ENCODE measurements at regions not wholly inside any gene's neighbourhood (a gene's known extent, or its start where the extent isn't known, plus 50 kb on each side); places are given as distances from the start of the nearest gene placed in this dataset.

DNA sequence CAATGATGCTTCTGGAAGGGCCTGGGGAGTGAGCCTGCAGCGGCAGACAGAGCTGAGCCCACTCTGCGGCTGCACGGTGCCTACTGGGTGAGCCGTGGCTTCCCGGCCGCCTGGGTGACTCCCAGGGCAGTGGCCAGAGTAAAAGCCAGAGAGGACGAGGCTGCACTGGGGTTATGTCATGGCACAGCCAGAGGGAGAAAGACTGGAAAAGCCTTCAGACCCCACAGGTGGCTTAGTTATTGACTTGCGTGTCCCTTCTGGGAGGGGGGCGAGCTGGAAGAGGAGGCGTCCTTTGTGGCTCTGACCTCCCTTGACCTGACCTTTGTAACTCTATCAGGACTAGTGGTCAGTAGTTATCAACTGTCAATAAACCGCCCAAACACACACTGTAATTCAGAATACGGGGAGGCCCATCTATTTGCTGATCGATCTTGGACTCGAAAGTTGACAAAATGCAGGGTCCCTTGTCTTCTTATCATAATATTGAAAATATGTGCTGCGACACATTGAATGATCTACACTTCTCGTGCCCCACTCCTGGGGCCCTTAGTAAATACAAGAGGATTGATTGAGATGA is 385.9 kb upstream of the ZFHX3 start:
- CTCF ChIA-PET = no interaction called here
- POLR2A ChIA-PET = no interaction called here
- Mint-ChIP-seq H3K36me3 (ENCODE audit: low read depth) (no peaks in the 10 kb centered on the region), H3K4me3 (no peak overlapping the region), H3K27ac (no peak overlapping the region), H3K4me1 (ENCODE audit: low read depth) (no peaks in the 10 kb centered on the region), H3K27me3 (ENCODE audit: low read depth) (no peaks in the 10 kb centered on the region), H3K9me3 (ENCODE audit: insufficient read depth) (no peaks in the 10 kb centered on the region)
- ATAC-seq = no peak
- no peak for DNase-seq

GRCh38 chr16:73432850-73433730 is 385.2 kb upstream of the ZFHX3 start:
- no peak for ATAC-seq
- H3K4me3 Mint-ChIP-seq = no peak overlapping the region
- no peak for DNase-seq
- H3K9me3 Mint-ChIP-seq (ENCODE audit: insufficient read depth) = no peaks in the 10 kb centered on the region
- H3K4me1 Mint-ChIP-seq (ENCODE audit: low read depth) = no peaks in the 10 kb centered on the region
- H3K27ac Mint-ChIP-seq = no peak overlapping the region
- H3K27me3 Mint-ChIP-seq (ENCODE audit: low read depth) = no peaks in the 10 kb centered on the region
- CTCF ChIA-PET = no interaction called here
- POLR2A ChIA-PET = no interaction called here
- no peaks in the 10 kb centered on the region for H3K36me3 Mint-ChIP-seq (ENCODE audit: low read depth)

- Mint-ChIP-seq H3K9me3 (ENCODE audit: insufficient read depth) (no peaks in the 10 kb centered on the region), H3K4me3 (no peak overlapping the region), H3K36me3 (ENCODE audit: low read depth) (no peaks in the 10 kb centered on the region), H3K27ac (no peak overlapping the region), H3K27me3 (ENCODE audit: low read depth) (no peaks in the 10 kb centered on the region), H3K4me1 (ENCODE audit: low read depth) (no peaks in the 10 kb centered on the region)
- DNase-seq (no peak), ATAC-seq (no peak)
- POLR2A ChIA-PET = no interaction called here
- CTCF ChIA-PET = no interaction called here
Observed at GRCh38 chr16:73430138-73430537, 382.2 kb upstream of the ZFHX3 start.

GRCh38 chr16:73428121-73428520 is 380.2 kb upstream of the ZFHX3 start:
- Mint-ChIP-seq H3K36me3 (ENCODE audit: low read depth) (no peaks in the 10 kb centered on the region), H3K27ac (no peak overlapping the region), H3K9me3 (ENCODE audit: insufficient read depth) (no peaks in the 10 kb centered on the region), H3K4me1 (ENCODE audit: low read depth) (no peaks in the 10 kb centered on the region), H3K27me3 (ENCODE audit: low read depth) (no peaks in the 10 kb centered on the region), H3K4me3 (no peak overlapping the region)
- POLR2A ChIA-PET = no interaction called here
- DNase-seq (no peak), ATAC-seq (no peak)
- CTCF ChIA-PET = no interaction called here

- Mint-ChIP-seq H3K27ac (no peak overlapping the region), H3K27me3 (ENCODE audit: low read depth) (no peaks in the 10 kb centered on the region), H3K4me3 (no peak overlapping the region), H3K36me3 (ENCODE audit: low read depth) (no peaks in the 10 kb centered on the region), H3K9me3 (ENCODE audit: insufficient read depth) (no peaks in the 10 kb centered on the region), H3K4me1 (ENCODE audit: low read depth) (no peaks in the 10 kb centered on the region)
- CTCF ChIA-PET = no interaction called here
- POLR2A ChIA-PET = no interaction called here
- no peak for DNase-seq
- no peak for ATAC-seq
Observed at GRCh38 chr16:73427164-73427563, 379.2 kb upstream of the ZFHX3 start.

DNA sequence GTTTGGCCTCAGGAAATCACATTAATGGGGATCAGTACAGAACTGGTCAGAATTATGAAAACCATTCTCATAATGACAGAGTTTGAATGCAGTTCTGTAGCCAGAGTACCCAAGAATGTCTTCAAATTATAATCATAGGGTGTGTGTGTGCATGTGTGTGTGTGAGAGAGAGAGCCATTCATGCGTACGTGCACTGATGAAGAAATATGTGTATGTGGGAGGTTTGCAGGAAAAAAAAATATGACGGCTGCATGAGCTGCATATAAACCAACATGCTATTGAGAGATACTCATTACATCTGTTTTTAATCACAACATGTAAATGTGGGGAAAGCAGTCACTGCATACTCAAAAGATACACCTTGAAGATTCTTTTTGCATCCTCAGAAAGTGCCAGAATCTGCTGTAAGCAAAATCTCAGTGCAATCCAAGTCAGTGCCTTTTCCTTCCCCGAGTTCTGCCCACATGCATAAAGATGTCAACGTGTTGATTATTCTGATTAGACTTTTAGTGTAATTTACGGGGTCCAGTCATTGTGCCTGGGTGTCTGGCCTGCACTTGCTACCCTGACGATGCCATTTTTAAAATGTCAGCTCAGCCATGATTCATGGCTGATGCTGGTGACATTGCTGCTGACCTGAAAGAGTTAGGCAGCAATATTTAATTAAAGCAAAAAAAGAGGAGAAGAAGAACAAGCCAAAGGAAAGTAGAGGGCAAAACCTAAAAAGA is 378.7 kb upstream of the ZFHX3 start:
- POLR2A ChIA-PET = no interaction called here

DNA sequence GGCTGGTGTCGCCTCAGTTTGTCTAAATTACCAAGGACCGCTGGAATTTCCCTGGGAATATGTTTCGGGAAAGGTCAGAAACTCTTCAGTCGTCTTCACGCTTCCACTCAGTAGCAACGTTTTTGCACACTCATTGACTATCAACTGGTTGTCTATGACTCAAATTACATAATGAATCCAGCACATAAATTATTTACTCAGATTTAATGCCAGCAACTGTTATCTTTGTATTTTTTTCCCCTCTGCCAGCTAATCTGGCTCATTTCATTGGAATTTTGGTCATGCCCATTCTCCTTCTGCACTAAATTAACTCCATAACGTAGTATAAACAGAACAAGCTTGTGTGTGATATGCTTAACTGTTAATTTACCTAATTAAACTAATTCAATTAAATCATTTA is 372.7 kb upstream of the ZFHX3 start:
- Mint-ChIP-seq H3K27ac (no peak overlapping the region), H3K36me3 (ENCODE audit: low read depth) (no peaks in the 10 kb centered on the region), H3K4me1 (ENCODE audit: low read depth) (no peaks in the 10 kb centered on the region), H3K9me3 (ENCODE audit: insufficient read depth) (no peaks in the 10 kb centered on the region), H3K4me3 (no peak overlapping the region), H3K27me3 (ENCODE audit: low read depth) (no peaks in the 10 kb centered on the region)
- DNase-seq (no peak), ATAC-seq (no peak)
- ChIA-PET POLR2A (no interaction called here), CTCF (no interaction called here)

More for the DNA sequence above, 378.7 kb upstream of the ZFHX3 start:
- H3K27ac Mint-ChIP-seq = no peak overlapping the region
- ATAC-seq (no peak), DNase-seq (no peak)
- CTCF ChIA-PET = no interaction called here
- no peaks in the 10 kb centered on the region for H3K36me3 Mint-ChIP-seq (ENCODE audit: low read depth)
- no peaks in the 10 kb centered on the region for H3K9me3 Mint-ChIP-seq (ENCODE audit: insufficient read depth)
- no peak overlapping the region for H3K4me3 Mint-ChIP-seq
- H3K27me3 Mint-ChIP-seq (ENCODE audit: low read depth) = no peaks in the 10 kb centered on the region
- no peaks in the 10 kb centered on the region for H3K4me1 Mint-ChIP-seq (ENCODE audit: low read depth)

GRCh38 chr16:73420244-73420643 is 372.3 kb upstream of the ZFHX3 start:
- H3K9me3 Mint-ChIP-seq (ENCODE audit: insufficient read depth) = no peaks in the 10 kb centered on the region
- no peak overlapping the region for H3K4me3 Mint-ChIP-seq
- H3K27ac Mint-ChIP-seq = no peak overlapping the region
- ChIA-PET POLR2A (no interaction called here), CTCF (no interaction called here)
- no peaks in the 10 kb centered on the region for H3K36me3 Mint-ChIP-seq (ENCODE audit: low read depth)
- no peaks in the 10 kb centered on the region for H3K27me3 Mint-ChIP-seq (ENCODE audit: low read depth)
- ATAC-seq (no peak), DNase-seq (no peak)
- H3K4me1 Mint-ChIP-seq (ENCODE audit: low read depth) = no peaks in the 10 kb centered on the region

DNA sequence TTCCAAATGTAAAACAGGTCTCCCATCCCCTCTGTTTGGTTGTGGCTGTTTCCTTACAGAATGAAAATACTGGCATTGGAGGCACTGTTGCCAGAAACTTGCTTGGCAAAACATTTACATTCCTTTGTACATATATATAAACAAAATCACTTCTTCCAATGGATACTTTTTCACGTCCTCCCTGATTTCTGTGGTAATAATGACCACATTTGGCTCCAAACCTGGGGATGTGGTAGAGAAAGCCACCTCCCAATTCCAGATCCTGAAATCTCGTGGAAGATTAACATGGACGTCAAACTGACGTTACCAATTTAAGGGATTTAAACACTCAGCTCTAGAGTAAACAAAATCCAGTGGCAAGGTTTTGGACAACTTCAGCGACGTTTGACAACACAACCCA is 370.8 kb upstream of the ZFHX3 start:
- Mint-ChIP-seq H3K9me3 (ENCODE audit: insufficient read depth) (no peaks in the 10 kb centered on the region), H3K4me1 (ENCODE audit: low read depth) (no peaks in the 10 kb centered on the region), H3K27ac (no peak overlapping the region), H3K27me3 (ENCODE audit: low read depth) (no peaks in the 10 kb centered on the region), H3K36me3 (ENCODE audit: low read depth) (no peaks in the 10 kb centered on the region), H3K4me3 (no peak overlapping the region)
- ATAC-seq (no peak), DNase-seq (no peak)
- POLR2A ChIA-PET = no interaction called here
- CTCF ChIA-PET = no interaction called here

- no peak overlapping the region for H3K4me3 Mint-ChIP-seq
- ChIA-PET CTCF (no interaction called here), POLR2A (no interaction called here)
- no peak overlapping the region for H3K27ac Mint-ChIP-seq
- H3K36me3 Mint-ChIP-seq (ENCODE audit: low read depth) = no peaks in the 10 kb centered on the region
- DNase-seq (no peak), ATAC-seq (no peak)
- H3K9me3 Mint-ChIP-seq (ENCODE audit: insufficient read depth) = no peaks in the 10 kb centered on the region
- H3K27me3 Mint-ChIP-seq (ENCODE audit: low read depth) = no peaks in the 10 kb centered on the region
- H3K4me1 Mint-ChIP-seq (ENCODE audit: low read depth) = no peaks in the 10 kb centered on the region
Observed at GRCh38 chr16:73418051-73418450, 370.1 kb upstream of the ZFHX3 start.

GRCh38 chr16:73415286-73415685 is 367.4 kb upstream of the ZFHX3 start:
- no peaks in the 10 kb centered on the region for H3K9me3 Mint-ChIP-seq (ENCODE audit: insufficient read depth)
- CTCF ChIA-PET = no interaction called here
- ATAC-seq (no peak), DNase-seq (no peak)
- no peaks in the 10 kb centered on the region for H3K27me3 Mint-ChIP-seq (ENCODE audit: low read depth)
- H3K4me1 Mint-ChIP-seq (ENCODE audit: low read depth) = no peaks in the 10 kb centered on the region
- no peak overlapping the region for H3K4me3 Mint-ChIP-seq
- no peaks in the 10 kb centered on the region for H3K36me3 Mint-ChIP-seq (ENCODE audit: low read depth)
- POLR2A ChIA-PET = no interaction called here
- no peak overlapping the region for H3K27ac Mint-ChIP-seq

- H3K36me3 Mint-ChIP-seq (ENCODE audit: low read depth) = no peaks in the 10 kb centered on the region
- no peaks in the 10 kb centered on the region for H3K9me3 Mint-ChIP-seq (ENCODE audit: insufficient read depth)
- no peak overlapping the region for H3K27ac Mint-ChIP-seq
- ChIA-PET POLR2A (no interaction called here), CTCF (no interaction called here)
- no peaks in the 10 kb centered on the region for H3K4me1 Mint-ChIP-seq (ENCODE audit: low read depth)
- H3K27me3 Mint-ChIP-seq (ENCODE audit: low read depth) = no peaks in the 10 kb centered on the region
- DNase-seq = no peak
- ATAC-seq = no peak
- H3K4me3 Mint-ChIP-seq = no peak overlapping the region
Observed at GRCh38 chr16:73414638-73415037, 366.7 kb upstream of the ZFHX3 start.
